22Rv1 (cell line): ENCODE measurements at regions not wholly inside any gene's neighbourhood (a gene's known extent, or its start where the extent isn't known, plus 50 kb on each side); places are given as distances from the start of the nearest gene placed in this dataset.

Source experiments
- H3K27ac ChIP-seq: fragments of 450-650 bp; 2 replicates; pipeline ENCODE4 v1.5.1; 2017
- ZFX ChIP-seq: fragments of 450-650 bp; IDR thresholded peaks from 2 replicates; pipeline ENCODE4 v1.6.1; 2017; ENCODE audit warnings: antibody characterized with exemption, borderline replicate concordance
- TF ChIP-seq, protein P1 (sequence below): fragments of 450-650 bp; IDR thresholded peaks from 2 replicates; pipeline ENCODE4 v1.5.1; 2017; ENCODE audit warnings: mild to moderate bottlenecking

DNA sequence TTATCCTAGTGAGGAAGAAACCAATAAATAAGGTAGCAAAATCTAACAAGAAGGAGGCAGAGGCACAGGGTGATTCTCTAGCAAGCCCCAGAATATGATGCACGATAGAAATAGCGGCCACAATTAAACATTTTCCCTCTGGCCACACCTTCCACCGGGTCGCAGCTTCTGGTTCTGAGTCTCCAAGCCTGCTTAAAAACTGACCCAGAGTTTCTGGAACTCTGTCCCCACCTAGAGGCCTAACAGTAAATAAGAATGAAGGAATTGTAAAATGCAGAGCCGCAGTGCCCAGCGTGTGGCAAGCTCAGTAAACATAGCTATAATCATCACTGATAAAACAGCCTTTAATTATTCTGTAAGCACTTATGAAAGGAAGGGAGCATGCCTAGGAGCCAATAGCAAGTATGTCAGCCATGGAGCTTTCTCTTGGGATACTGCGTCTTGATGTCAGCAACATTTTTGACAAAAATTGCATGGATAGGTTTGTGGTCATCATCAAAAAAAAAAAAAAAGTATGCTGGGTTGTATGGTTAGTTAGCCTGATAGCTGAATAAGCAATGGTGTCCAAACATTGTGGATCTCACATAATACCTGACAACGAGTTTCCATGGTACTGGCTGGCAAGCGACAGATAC lies 465.5 kb downstream of the DNAH5 start:
- TF ChIP-seq, protein P1, sequence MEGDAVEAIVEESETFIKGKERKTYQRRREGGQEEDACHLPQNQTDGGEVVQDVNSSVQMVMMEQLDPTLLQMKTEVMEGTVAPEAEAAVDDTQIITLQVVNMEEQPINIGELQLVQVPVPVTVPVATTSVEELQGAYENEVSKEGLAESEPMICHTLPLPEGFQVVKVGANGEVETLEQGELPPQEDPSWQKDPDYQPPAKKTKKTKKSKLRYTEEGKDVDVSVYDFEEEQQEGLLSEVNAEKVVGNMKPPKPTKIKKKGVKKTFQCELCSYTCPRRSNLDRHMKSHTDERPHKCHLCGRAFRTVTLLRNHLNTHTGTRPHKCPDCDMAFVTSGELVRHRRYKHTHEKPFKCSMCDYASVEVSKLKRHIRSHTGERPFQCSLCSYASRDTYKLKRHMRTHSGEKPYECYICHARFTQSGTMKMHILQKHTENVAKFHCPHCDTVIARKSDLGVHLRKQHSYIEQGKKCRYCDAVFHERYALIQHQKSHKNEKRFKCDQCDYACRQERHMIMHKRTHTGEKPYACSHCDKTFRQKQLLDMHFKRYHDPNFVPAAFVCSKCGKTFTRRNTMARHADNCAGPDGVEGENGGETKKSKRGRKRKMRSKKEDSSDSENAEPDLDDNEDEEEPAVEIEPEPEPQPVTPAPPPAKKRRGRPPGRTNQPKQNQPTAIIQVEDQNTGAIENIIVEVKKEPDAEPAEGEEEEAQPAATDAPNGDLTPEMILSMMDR: peak; percentile 81
- no peak for TF ChIP-seq ZFX

DNA sequence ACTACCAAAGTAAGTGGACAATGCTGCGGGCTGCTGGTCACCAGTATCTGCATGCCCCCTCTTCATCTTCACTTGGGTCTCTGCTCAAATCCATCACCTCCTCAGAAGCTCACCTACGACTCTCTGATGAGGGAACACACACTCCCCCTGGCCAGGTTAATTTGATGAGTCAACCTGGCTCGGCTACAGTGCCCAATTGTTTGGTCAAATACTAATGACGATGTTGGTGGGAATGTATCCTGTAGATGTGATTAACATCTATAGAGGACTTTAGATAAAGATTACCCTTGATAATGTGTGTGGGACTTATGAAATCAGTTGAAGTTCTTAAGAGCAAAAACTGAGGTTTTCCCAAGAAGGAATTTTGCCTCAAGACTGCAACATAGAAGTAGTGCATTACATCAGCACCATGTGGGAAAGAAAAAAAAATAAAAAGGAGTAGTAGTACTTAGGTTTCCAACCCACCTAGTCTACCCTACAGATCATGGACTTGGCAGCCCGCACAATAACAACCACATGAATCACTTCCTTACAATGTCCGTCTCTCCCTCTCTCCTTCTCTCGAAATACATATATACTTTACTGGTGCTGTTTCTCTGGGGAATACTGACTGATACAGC lies 467.3 kb downstream of the DNAH5 start:
- TF ChIP-seq, protein P1: no peak
- no peak for TF ChIP-seq ZFX
- no peak overlapping the region for H3K27ac ChIP-seq

More for the DNA sequence above, 465.5 kb downstream of the DNAH5 start:
- no peak overlapping the region for H3K27ac ChIP-seq

DNA sequence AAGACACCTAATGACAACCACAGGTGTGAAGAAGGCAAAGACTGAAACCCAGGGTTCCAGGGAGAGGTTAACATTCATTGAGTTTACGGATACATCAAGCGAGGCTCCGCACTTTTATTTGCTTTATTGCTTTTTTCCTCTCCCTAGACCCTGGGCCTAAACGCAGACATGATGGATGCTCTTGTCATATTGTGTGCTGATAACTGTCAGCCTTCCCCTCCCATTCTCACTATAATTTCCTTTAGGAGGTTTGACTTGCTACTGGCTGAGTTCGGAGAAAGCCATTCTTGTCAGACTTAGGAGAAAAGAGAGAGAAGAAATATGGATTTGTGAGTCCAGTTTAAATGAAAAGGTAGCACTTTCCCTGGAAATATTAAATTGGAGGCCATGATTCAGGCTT lies 471.6 kb downstream of the DNAH5 start:
- no peak overlapping the region for H3K27ac ChIP-seq
- no peak for TF ChIP-seq ZFX
- TF ChIP-seq, protein P1: no peak

DNA sequence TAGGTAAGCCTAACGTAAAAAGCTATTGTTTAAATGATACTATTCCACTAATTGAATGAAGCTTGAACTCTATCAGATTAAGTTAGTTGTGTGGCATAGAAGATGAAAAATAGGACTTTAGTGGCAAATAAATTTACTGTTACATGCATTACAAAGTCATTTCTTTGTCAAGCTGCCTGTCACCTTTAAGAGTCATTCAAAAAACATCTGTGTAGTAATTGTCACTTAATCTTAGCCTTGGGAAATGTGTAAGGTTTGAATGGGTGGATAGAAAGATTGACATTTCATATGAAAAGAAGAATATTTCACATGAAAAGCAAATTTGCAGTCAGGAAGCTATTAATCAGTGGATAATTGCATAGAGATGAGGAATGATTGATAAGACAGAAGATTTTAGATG lies 473.5 kb downstream of the DNAH5 start:
- H3K27ac ChIP-seq: no peak overlapping the region
- TF ChIP-seq ZFX: no peak
- TF ChIP-seq, protein P1: no peak

DNA sequence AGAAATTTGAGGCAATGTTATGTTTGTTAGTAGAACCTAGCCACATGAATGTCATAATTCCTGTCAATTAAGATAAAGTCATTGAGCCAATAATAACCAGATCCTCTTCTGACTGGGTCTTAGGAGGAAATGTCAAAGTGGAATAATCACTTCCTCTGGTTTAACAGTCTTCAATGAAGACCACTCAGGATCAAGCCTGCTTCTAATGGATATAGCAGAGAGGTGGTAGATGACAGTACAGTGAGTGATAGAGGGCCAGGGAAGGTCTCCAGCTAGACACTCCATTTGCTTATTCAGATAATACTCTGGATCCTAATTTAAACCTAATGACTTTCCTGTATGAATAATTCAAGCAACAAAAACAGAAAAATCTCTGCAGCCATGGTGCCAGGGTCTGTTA lies 474.2 kb downstream of the DNAH5 start:
- no peak for TF ChIP-seq ZFX
- TF ChIP-seq, protein P1: no peak
- no peak overlapping the region for H3K27ac ChIP-seq

DNA sequence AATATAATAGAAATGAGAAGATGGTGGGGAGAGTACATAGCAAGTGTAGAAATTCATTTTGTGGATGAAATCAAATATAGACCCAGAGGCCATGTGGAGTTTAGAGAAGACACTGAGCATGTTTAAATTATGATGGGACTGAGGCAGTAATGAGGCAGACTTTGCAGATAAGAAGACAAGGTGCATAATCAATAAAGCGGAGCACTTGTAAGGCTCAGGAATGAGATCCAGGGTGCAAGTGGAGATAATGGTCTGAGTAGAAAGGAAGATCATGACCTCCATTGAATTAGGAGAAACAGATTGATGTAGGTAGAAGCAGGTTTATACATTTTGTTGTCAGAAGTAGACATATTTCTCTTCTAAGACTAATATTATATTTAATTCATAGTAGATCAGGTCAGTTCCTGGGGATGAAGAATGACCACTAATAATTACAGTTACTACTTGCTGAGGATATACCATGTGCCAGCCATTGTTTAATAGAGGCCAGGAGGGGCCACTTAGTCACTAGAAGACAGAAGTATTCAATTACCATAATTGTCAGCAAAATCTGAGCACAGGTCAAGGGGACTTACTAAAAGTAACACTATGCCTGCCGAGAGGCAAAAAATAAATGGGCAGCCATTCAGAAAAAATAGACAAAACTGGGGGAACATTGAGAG lies 479.8 kb downstream of the DNAH5 start:
- TF ChIP-seq, protein P1: no peak
- TF ChIP-seq ZFX: no peak
- no peak overlapping the region for H3K27ac ChIP-seq

DNA sequence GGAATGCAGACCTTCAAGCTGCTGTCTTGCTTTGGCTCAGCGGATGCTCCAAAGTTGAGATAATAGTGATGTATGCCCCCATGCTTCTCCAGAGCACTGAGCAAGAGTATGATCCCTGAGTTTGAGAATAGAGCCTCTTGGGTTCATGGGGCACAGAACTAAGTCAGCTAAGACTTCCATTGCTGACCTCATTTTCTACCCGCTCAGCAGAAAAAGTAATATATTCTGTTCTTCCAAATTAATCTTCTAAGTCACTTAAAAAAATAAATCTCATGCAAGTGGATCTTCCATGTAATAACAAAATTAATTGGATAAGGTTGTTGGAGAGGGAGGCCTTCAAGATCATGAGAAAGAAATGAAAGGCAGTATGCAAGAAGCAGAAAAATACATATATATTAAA lies 483.9 kb downstream of the DNAH5 start:
- no peak for TF ChIP-seq ZFX
- TF ChIP-seq, protein P1: no peak
- no peak overlapping the region for H3K27ac ChIP-seq
